ENCODE measurements at regions not wholly inside any gene's neighbourhood (a gene's known extent, or its start where the extent isn't known, plus 50 kb on each side); places are given as distances from the start of the nearest gene placed in this dataset.

DNA sequence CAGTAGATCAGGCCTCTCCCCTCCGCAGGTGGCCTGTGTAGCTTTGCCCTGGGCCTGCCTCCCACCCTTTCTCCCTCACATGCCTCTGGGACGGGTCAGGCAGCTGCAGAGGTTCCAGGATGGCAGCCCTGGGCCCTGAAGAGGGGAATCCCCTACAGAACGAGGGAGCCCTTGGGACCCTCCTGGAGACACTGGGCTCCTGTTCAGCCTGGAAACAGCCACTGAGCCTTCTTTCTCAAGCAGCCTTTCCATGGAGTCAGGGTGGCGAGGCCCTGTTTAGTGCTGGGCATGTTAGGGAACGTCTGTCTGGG lies 720.9 kb downstream of the BRD1 start:
- no peak for DNase-seq (ENCODE audit: extremely low read depth, low read depth)
- TF ChIP-seq, protein P1, sequence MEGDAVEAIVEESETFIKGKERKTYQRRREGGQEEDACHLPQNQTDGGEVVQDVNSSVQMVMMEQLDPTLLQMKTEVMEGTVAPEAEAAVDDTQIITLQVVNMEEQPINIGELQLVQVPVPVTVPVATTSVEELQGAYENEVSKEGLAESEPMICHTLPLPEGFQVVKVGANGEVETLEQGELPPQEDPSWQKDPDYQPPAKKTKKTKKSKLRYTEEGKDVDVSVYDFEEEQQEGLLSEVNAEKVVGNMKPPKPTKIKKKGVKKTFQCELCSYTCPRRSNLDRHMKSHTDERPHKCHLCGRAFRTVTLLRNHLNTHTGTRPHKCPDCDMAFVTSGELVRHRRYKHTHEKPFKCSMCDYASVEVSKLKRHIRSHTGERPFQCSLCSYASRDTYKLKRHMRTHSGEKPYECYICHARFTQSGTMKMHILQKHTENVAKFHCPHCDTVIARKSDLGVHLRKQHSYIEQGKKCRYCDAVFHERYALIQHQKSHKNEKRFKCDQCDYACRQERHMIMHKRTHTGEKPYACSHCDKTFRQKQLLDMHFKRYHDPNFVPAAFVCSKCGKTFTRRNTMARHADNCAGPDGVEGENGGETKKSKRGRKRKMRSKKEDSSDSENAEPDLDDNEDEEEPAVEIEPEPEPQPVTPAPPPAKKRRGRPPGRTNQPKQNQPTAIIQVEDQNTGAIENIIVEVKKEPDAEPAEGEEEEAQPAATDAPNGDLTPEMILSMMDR (IDR thresholded peaks at IDR 0.05; ENCODE audit: low read depth, low read length): no peak

DNA sequence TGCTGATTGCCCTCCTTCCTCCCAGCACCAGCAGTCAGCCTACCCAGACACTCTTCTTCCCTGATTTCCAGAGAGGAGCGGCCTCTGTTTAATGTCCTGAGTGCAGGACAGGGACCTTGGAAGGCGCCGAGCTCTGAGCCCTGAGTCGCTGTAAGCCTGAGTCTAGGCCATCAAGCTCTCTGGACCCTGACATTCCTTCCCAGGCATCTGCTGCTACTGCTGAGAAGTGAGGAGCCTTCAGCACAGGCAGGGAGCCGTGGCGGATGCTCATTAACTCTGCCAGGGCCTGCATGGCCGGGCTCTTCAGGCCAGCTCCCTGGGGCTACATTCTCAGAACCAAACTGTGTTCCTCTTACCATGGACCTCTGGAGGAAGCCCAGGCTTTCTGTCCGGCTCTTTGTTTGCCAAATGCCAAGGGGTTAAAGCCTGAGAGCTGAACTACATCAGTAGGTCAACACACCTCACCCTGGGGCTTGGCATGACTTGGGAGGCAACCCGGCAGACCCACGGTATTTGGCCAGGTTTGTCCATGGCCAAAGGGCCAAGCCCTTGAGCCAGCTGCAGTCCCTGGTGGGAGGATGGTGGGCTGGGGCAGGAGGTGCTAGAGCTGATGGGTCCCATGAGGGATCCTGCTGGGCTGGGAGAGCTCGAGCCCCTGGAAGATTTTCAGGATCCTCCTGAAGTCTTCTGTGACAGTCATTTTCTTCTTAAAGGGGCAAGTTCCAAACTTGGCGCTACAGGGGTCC lies 721.4 kb downstream of the BRD1 start:
- TF ChIP-seq, protein P1 (IDR thresholded peaks at IDR 0.05; ENCODE audit: low read depth, low read length): no peak
- DNase-seq (ENCODE audit: extremely low read depth, low read depth): no peak

DNA sequence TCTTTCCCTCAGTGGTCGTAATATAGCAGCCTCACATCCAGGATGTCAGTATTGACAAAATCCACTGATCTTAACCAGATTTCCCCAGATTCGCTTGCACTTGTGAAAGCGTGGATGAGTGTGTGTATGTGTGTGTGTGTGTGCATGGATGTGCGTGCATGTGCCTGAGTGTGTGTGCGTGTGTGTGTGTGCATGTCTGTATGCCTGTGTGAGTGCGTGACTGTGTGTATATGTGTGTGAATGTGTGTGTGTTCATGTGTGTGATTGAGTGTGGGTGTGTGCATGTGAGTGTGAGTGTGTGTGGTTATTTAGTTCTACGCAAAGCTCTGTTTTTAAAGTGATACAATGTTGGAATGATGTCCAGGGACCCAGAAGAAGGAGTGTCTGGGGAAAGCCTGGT lies 723.2 kb downstream of the BRD1 start:
- TF ChIP-seq, protein P1 (IDR thresholded peaks at IDR 0.05; ENCODE audit: low read depth, low read length): no peak
- no peak for DNase-seq (ENCODE audit: extremely low read depth, low read depth)

DNA sequence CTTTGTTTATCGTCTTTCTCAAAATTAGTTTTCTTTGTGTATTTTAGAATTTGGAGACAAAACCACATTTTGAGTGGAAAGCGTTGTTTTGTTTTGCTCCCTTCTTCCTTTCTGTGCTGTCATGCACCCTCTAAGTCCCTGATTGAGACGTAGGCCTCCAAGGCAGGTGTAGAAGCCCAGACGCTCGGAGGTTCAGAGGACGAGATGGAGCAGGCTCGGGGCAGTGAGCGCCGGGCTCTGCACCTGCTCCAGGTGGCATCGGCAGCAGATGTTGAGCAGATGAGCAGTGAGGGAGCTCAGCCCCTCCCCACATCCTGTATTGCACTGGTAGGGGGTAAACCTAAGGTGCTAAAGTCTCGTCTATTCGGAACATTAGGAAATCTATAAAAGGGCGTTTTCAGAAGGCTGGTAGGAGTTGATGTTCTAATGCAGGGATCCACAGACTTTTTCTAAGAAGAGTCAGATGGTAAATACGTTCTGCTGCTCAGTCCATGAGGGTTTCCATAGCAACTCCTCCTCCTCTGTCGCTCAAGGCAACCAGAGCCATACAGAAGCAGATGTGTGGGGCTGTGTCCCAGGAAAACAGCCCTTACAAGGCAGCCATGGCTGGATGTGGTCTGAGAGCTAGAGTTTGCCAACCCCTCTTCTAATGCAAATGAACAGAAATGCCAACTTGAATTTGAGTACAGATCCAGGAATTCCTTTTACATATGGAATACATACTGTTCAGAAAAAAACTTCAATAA lies 724.2 kb downstream of the BRD1 start:
- TF ChIP-seq, protein P1 (IDR thresholded peaks at IDR 0.05; ENCODE audit: low read depth, low read length): no peak
- DNase-seq (ENCODE audit: extremely low read depth, low read depth): no peak

DNA sequence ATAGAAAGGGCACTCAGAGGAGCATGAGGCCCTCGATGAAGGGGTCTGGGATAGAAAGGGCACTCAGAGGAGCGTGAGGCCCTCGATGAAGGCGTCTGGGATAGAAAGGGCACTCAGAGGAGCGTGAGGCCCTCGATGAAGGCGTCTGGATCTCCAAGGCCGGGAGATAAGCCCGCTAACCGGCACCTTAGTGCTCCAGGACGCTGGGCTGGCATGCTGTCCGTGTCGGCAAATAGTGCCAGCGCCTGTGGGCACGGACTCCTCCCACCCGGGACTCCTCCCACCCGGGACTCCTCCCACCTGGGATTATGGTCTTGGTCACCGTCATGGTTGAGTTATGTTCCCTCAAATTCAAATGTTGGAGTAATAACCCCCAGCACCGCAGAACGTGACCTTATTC lies 725.3 kb downstream of the BRD1 start:
- no peak for DNase-seq (ENCODE audit: extremely low read depth, low read depth)
- TF ChIP-seq, protein P1 (IDR thresholded peaks at IDR 0.05; ENCODE audit: low read depth, low read length): no peak

DNA sequence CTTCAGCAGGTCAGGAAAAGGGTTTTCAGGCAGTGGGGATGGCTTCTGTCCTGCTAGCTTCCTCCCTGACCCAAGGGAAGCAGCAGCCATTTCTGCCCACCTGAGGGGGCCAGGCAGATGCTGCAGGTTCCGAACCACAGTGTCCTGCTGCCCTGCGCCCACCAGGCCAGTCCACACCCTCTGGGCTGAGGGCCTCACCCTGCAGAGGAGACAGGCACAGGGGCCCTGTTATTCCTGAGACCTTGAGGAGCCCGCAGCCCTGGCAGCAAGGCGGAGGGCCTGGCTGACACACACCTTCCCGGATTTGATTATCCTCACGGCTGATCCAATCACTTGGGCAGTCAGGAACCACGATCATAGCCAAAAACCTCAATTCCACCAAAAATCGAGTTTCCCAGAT lies 725.8 kb downstream of the BRD1 start:
- DNase-seq (ENCODE audit: extremely low read depth, low read depth): no peak
- TF ChIP-seq, protein P1 (IDR thresholded peaks at IDR 0.05; ENCODE audit: low read depth, low read length): no peak

DNA sequence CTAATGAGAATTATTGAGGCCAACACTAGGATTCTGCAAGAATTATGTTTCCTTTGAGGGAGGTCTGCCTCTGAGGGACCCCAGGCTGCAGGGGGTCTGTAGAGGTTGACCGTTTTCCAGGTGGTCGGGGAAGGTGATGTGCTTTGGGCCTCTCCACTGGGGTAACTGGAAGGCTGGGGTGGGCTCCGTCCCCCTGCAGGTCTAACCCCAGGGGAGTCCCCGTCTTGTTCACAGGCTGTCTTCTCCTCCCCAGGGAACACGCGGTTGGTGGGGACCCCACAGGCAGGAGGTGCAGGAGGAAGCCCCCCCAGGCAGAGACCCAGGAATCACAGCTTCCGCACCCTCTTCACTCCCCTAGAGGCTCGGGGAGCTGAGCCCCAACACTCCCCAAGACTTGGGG lies 726.4 kb downstream of the BRD1 start:
- TF ChIP-seq, protein P1 (IDR thresholded peaks at IDR 0.05; ENCODE audit: low read depth, low read length): no peak
- DNase-seq (ENCODE audit: extremely low read depth, low read depth): no peak
